T47D (cell line): ENCODE measurements at regions not wholly inside any gene's neighbourhood (a gene's known extent, or its start where the extent isn't known, plus 50 kb on each side); places are given as distances from the start of the nearest gene placed in this dataset.
A peak's percentile ranks its signal among the peaks of the same experiment; 100 is the strongest.

Experiments
- DNase-seq, 2 experiments: peaks; one replicate each; pipeline versions ENCODE4 v3.0.0 to v3.0.0-alpha.2; 2011 to 2012; ENCODE audit warnings: low read depth in 1 of 2, low spot score in 1 of 2
- JUND ChIP-seq: IDR thresholded peaks from 2 replicates; pipeline ENCODE4 v1.6.1; 2012; ENCODE audit warnings: low read depth
- in situ Hi-C: cut with HindIII; loops from 2 replicates; pipeline ENCODE4 v1.10.0; 2016; ENCODE audit warnings: low sequenced_read_pairs, low pct_unique_long_range_greater_than_20kb

DNA sequence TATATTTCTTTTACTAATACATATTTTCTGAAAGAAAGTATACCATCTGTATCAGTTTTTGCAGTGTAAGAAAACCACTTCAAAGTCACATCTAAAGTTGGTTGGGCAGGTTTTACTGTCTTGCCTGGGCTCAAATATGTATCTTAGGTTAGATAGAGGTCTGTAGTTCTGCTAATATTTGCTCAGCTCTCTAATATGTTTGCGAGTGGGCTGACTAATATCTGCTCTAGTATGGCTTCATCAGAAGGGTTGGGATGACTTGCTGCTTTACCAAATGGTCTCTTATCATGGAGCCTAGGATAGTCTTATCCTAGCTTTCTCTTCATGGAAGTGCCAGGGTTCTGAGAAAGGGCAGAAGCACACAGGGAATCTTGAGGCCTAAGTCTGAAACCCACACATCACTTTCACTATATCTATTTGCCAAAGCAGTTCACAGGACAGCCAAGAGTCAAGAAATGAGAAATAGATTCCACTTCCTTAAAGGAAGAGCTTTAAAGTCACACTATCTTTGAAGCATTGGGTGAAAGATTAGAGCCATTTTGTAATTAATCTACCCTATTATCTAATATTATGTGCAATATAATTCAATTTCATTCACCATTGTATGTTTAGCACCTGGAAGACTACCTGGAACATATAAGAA lies 610.0 kb downstream of the KCNJ3 start:
- no peak for TF ChIP-seq JUND
- peak in 1 of 2 experiments; percentile 7 for DNase-seq
- in situ Hi-C loops = no loop called here

DNA sequence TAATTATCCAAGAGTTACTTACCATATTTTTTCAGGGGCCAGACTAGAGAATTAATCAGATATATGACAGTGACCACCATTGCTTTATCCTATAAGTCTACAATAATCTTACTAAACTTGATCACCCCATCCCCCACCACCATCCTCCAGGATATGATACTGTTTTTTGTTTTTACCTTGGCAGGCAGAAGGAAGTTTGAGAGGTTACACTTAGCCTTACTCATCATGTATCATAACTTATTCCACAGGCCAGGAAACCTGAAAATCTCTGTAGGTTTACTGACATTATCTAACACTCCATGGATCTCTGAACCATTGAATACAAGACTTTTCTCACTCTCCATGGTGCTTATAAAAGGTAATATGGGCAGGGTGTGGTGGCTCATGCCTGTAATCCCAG lies 602.7 kb downstream of the KCNJ3 start:
- DNase-seq = no peak
- in situ Hi-C loops = no loop called here
- TF ChIP-seq JUND = no peak

DNA sequence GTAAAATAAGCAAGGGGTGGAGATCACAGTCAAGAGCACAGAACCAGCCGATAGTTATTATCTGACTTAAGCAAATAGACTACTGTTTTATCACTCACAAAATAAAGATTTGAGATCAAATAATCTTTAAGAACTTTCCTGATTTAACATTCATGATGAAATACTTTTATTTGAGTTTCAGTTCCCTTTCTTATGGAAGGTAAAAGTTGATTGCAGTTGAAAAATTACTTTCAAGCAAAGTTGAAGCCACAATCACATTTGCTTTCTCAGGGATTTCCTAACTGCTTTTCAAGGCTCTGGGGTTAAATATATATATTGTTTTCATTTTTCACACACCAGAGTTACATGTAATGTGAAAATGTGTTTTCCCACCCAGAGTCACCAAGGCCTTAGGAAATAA lies 599.5 kb downstream of the KCNJ3 start:
- no peak for TF ChIP-seq JUND
- no peak for DNase-seq
- in situ Hi-C loops = no loop called here

DNA sequence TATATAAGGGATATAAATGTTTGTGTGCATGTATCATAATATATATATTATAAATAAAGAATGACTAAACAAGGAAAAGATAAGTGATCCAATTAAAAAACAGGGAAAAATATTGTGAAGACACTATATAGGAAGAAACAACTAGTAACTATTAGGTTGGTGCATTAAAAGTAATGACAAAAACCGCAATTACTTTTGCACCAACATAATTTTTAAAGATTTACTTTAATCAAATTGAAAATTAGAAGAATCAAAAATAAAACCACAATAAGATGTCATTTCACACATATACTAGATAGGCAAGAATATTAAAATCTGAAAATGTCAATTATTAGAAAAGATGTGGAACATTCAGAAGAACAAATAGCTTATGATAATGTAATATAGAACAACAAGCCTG lies 595.9 kb downstream of the KCNJ3 start:
- no peak for DNase-seq
- no peak for TF ChIP-seq JUND
- in situ Hi-C loops = no loop called here

DNA sequence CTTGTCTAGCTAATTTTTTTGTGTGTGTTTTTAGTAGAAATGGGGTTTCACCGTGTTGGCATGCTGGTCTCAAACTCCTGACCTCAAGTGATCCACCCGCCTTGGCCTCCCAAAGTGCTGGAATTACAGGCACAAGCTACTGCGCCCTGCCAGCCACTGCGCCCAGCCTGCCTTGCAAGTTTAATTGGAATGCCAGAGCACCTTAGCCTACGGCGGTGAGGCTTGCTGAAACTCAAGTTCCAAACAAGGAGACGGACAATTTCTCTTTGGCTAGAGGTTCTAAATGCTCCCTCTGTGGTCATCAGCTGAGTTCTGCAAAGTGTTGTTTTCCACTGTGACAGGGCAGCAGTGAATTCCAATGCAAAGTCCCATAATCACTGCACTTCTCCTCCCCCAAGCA lies 583.4 kb downstream of the KCNJ3 start:
- in situ Hi-C loops = no loop called here
- no peak for TF ChIP-seq JUND
- peak in 1 of 2 experiments; percentile 84 for DNase-seq

DNA sequence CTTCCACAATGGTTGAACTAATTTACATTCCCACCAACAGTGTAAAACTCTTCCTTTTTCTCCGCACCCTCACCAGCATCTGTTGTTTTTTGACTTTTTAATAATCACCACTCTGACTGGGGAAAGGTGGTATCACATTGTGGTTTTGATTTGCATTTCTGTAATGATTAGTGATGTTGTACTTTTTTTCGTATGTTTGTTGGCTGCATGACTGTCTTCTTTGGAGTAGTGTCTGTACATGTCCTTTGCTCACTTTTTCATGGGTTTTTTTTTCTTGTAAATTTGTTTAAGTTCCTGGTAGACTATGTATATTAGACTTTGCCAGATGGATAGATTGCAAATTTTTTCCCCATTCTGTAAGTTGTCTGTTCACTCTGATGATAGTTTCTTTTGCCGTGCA lies 574.8 kb downstream of the KCNJ3 start:
- no peak for DNase-seq
- TF ChIP-seq JUND = no peak
- in situ Hi-C loops = no loop called here

DNA sequence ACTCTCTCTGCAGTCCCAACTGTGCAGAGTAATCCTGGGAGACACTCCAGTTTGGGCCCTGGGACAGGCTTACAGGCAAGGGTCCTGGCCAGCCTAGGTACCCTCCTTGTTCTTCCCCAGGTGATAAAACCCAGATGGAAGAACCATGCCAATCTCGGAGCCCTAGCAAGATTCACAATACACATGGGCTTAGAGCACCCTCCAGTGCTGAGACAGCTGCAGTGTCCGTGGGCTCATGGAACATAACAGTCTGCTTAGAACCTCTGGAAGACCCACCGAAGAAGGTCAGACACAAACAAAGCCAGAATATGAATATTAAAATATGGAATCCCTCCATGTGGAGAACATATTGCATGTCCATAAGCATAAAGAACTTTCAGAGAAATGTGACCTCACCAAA lies 568.1 kb downstream of the KCNJ3 start:
- in situ Hi-C loops = no loop called here
- no peak for TF ChIP-seq JUND
- peak in 1 of 2 experiments; percentile 16 for DNase-seq

DNA sequence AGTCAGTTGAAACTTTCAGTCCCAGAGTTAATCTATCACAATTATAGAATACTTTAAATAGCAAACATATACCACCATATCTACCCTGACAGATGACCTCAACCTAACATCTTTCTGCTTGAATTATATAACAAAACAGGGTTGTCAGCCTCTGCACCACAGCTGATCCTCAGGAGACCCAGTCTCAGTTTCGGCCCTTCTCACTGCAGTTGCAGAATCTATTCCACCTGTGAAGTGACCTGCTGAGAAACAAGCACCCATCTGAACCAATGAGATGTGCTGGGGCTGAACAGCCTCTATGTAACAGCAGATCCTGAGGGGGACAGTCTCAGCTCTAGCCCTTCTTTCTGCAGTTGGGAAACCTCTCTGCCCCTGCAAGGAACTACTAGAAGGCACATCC lies 567.6 kb downstream of the KCNJ3 start:
- in situ Hi-C loops = no loop called here
- DNase-seq = no peak
- no peak for TF ChIP-seq JUND

DNA sequence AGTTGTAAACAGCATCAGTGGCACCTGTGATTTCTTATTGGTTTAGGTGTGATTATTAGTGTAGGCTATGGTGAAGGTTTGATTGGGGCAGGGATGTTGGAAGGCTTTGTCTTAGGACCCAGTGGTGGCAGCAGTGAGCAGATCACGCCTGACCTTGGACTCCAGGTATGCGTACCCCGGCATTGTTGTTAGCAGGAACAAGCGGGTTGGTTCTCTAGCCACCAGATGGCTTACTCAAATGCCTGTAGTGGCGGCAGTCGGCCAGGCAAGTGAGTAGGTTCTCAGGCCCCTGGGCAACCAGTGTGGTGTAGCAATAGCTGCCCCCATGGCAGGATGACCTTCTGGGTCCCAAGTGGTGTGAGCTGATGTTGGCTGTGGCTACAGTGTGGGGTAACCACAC lies 558.3 kb downstream of the KCNJ3 start:
- no peak for TF ChIP-seq JUND

DNA sequence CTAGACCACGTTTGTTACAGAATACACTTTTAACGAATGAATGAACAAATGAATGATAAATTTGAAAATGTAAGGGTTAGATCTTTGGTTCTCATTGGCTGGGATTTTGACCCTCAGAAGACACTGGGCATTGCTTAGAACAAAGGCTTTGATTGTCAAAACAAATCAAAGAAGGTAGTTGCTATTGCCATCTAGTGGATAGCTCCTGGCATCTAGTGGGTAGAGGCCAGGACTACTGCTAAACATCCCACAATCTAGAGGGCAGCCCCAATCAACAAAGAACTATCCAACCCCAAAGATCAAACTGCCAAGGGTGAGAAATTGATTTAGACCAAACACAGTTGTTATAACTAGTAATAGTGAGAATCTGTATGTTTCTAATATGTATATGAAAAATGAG lies 552.3 kb downstream of the KCNJ3 start:
- no peak for TF ChIP-seq JUND
- DNase-seq = peak in 1 of 2 experiments; percentile 48
- in situ Hi-C loops = no loop called here

More for the DNA sequence above, 558.3 kb downstream of the KCNJ3 start:
- in situ Hi-C loops = no loop called here
- DNase-seq = no peak

DNA sequence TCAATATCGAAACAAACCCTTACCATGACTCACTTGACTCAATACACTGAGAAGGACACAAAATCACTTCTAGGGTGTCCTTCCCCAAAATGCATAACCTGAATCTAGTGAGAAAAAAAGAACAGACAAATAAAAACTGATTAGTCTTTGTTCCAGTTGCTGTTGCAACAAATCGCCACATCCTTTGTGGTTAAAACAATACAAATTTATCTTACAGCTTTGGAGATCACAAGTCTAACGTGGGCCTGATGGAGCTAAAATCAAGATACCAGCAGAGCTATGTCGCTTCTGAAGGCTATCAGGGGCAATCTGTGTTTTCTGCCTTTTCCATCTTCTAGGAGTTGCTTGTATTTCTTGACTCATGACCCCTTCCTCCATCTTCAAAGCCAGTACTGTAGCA lies 541.7 kb downstream of the KCNJ3 start:
- TF ChIP-seq JUND = no peak
- in situ Hi-C loops = no loop called here
- no peak for DNase-seq

DNA sequence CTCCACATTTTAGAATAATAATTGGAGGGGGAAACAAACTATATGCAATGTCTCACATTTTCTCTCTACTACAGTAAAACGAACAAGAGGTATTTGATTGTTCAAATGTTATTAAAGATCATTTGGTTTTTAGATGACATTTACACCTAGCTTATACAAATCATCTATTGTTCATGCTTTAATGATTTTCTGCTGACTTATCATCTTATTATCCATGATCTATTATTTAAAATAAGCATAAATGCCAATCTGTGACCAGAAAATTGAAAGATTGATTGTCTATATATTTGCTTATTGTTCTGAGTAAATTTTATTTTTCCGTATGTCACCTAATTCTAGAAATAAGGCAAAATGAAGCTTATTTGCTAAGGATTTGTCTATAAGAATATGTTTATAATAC lies 537.2 kb downstream of the KCNJ3 start:
- DNase-seq = no peak
- TF ChIP-seq JUND = no peak
- in situ Hi-C loops = no loop called here

DNA sequence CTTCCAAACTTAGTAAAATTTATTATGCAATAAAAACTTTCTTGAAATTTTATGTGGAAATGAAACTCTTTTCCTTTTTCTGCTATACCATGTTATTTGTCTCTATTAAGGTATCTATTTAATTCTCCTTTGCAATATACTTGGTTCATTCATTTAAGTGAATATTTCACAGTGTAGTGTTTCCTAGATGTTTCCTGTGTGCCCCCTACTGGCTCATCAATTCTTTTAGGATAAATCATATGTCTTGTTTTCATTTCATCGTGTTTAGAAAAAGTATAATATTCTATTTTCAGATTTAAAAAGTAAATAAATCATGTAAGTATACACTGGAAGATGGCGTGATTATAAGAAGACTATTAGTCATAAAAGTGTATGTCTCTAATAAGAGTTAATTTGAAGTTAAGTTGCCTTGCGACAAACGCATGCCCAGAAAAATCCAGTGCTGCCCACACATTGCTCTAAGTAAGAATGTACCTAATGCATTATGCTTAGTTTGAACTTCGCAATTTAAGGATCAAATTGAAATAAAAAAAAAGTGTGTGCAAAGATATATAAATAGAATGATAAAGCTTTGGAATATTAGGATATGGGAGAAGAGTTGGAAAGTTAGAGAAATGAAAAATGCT lies 525.4 kb downstream of the KCNJ3 start:
- no peak for TF ChIP-seq JUND
- peak in 1 of 2 experiments; percentile 47 for DNase-seq
- in situ Hi-C loops = no loop called here

DNA sequence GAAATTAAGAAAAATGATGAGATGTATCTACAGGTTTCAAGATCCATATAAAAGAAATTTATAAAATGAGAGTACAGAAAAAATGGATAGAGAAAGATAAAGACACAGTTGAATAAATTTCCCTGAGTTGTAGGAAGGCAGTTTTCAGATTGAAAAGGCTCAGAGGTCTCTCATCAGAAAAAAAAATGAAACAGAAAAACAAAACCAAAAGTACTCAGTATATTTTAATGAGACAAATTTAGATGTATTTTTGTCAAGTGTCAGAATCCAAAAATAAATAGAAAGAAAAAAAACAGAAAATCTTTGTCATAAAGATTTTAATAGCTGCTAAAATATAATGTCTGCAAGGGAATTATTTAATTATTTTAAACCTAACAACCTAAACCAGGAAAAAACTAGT lies 520.5 kb downstream of the KCNJ3 start:
- in situ Hi-C loops = no loop called here
- no peak for TF ChIP-seq JUND
- DNase-seq = no peak
